HCT116 (cell line): ENCODE measurements at regions not wholly inside any gene's neighbourhood (a gene's known extent, or its start where the extent isn't known, plus 50 kb on each side); places are given as distances from the start of the nearest gene placed in this dataset.

Experiments used
- ATAC-seq: fragments of 200-7000 bp; cut with Tn5 transposase; 2 replicates; pipeline ENCODE4 v1.9.1; 2020; ENCODE audit warnings: mild to moderate bottlenecking, moderate library complexity
- BruUV-seq: library from RNA; stranded (reverse); fragments of 400-500 nt; replicated peaks from 2 replicates; lab custom pipeline; 2021; lab: Mats Ljungman, UMichigan
- CTCF ChIA-PET: fragments of 300-600 bp; sonication (Branson Sonifier 250); formaldehyde crosslinking; loops from one replicate; lab custom pipeline; 2021; ENCODE audit warnings: antibody characterized with exemption; lab: Charles Lee
- POLR2A ChIA-PET: fragments of 300-600, 350-600 bp; sonication (Branson Sonifier 250); formaldehyde crosslinking; loops from one replicate; lab custom pipeline; 2021; ENCODE audit warnings: antibody characterized with exemption; lab: Charles Lee
- RAD21 ChIA-PET, 2 experiments: fragments of 300-600 bp; sonication (Branson Sonifier 250); formaldehyde crosslinking; loops; one replicate each; lab custom pipeline; 2023; ENCODE audit warnings: low total read pairs in 2 of 2; ENCODE audit not compliant: uncharacterized antibody in 2 of 2, unreplicated experiment in 2 of 2, low non-redundant PET in 1 of 2; lab: Charles Lee
- DNase-seq: peaks from one replicate; pipeline ENCODE4 v3.0.0-alpha.2; 2010; ENCODE audit warnings: low read depth, low spot score
- H2AFZ ChIP-seq: fragments of 200-600 bp; shearing (Covaris generic), sonication (generic); 2 replicates; pipeline ENCODE4 v1.6.1; 2017; ENCODE audit warnings: low read depth, mixed run types, mixed read lengths, antibody characterized with exemption, low read length; ENCODE audit not compliant: poor library complexity, severe bottlenecking
- H3K27ac ChIP-seq: 2 replicates; pipeline ENCODE4 v1.5.1; 2012; ENCODE audit warnings: low read depth, low read length
- H3K27me3 ChIP-seq: fragments of 200-600 bp; sonication (generic); 2 replicates; pipeline ENCODE4 v1.6.1; 2016; ENCODE audit warnings: mixed run types, low read length, mixed read lengths; ENCODE audit not compliant: insufficient read depth
- H3K36me3 ChIP-seq, 2 experiments: fragments of 200-500 bp in 1 of 2; fragments of 200-600 bp in 1 of 2; sonication (Bioruptor generic) in 1 of 2; sonication (generic) in 1 of 2; 2 replicates each; pipeline versions ENCODE4 v1.5.1 to v1.6.1; 2014 to 2016; ENCODE audit warnings: low read length in 2 of 2, inconsistent platforms in 1 of 2, mixed read lengths in 1 of 2, mixed run types in 1 of 2; ENCODE audit not compliant: insufficient read depth in 2 of 2, control insufficient read depth in 1 of 2
- H3K4me1 ChIP-seq, 2 experiments: fragments of 200-600 bp in 1 of 2; sonication (generic) in 1 of 2; 2 replicates each; pipeline versions ENCODE4 v1.5.1 to v1.6.1; 2012 to 2017; ENCODE audit warnings: low read length in 2 of 2, inconsistent platforms in 1 of 2, mild to moderate bottlenecking in 1 of 2, mixed read lengths in 1 of 2, mixed run types in 1 of 2, moderate library complexity in 1 of 2; ENCODE audit not compliant: insufficient read depth in 2 of 2, control insufficient read depth in 1 of 2
- H3K4me2 ChIP-seq: fragments of 200-600 bp; sonication (generic); 2 replicates; pipeline ENCODE4 v1.6.1; 2017; ENCODE audit warnings: mixed run types, low read length, mixed read lengths
- H3K4me3 ChIP-seq, 2 experiments: fragments of 200-600 bp in 1 of 2; sonication (generic) in 1 of 2; replicated peaks in 1 of 2; 2 replicates each; pipeline ENCODE4 v1.5.1; 2011 to 2016; ENCODE audit warnings: low read length in 2 of 2, control low read depth in 1 of 2, low read depth in 1 of 2, mild to moderate bottlenecking in 1 of 2, mixed read lengths in 1 of 2, mixed run types in 1 of 2
- H3K79me2 ChIP-seq: fragments of 200-600 bp; sonication (generic); 2 replicates; pipeline ENCODE4 v1.6.1; 2017; ENCODE audit warnings: mild to moderate bottlenecking, mixed run types, low read length, moderate library complexity, mixed read lengths; ENCODE audit not compliant: insufficient read depth
- H3K9ac ChIP-seq: fragments of 200-600 bp; sonication (generic); 2 replicates; pipeline ENCODE4 v1.6.1; 2016; ENCODE audit warnings: low read length, mixed read lengths
- H3K9me2 ChIP-seq: fragments of 200-600 bp; sonication (generic), shearing (Covaris generic); 2 replicates; pipeline ENCODE4 v1.6.1; 2017; ENCODE audit warnings: mixed run types, mild to moderate bottlenecking, moderate library complexity; ENCODE audit not compliant: insufficient read depth
- H3K9me3 ChIP-seq, 2 experiments: fragments of 200-500 bp in 1 of 2; fragments of 200-600 bp in 1 of 2; sonication (Bioruptor generic) in 1 of 2; sonication (generic) in 1 of 2; 2 replicates each; pipeline ENCODE4 v1.6.1; 2014 to 2017; ENCODE audit warnings: low read length in 2 of 2, mixed read lengths in 2 of 2, inconsistent platforms in 1 of 2, low read depth in 1 of 2, mild to moderate bottlenecking in 1 of 2, mixed run types in 1 of 2, moderate library complexity in 1 of 2; ENCODE audit not compliant: control insufficient read depth in 1 of 2, insufficient read depth in 1 of 2
- H4K20me1 ChIP-seq: fragments of 200-600 bp; sonication (generic), shearing (Covaris generic); 2 replicates; pipeline ENCODE4 v1.6.1; 2017; ENCODE audit warnings: mixed run types, mild to moderate bottlenecking, moderate library complexity; ENCODE audit not compliant: insufficient read depth
- CEBPB ChIP-seq: IDR thresholded peaks from 2 replicates; pipeline ENCODE4 v1.6.1; 2012; ENCODE audit warnings: low read depth
- EZH2 ChIP-seq: fragments of 200-600 bp; sonication (generic); IDR thresholded peaks from 2 replicates; pipeline ENCODE4 v1.6.1; 2017; ENCODE audit warnings: antibody characterized with exemption, mixed run types
- EZH2phosphoT487 ChIP-seq: fragments of 200-600 bp; IDR thresholded peaks from 2 replicates; pipeline ENCODE4 v1.6.1; 2018; ENCODE audit warnings: antibody characterized with exemption, borderline replicate concordance
- FOSL1 ChIP-seq: IDR thresholded peaks from 2 replicates; pipeline ENCODE4 v1.6.1; 2012; ENCODE audit warnings: low read depth
- JUND ChIP-seq: IDR thresholded peaks from 2 replicates; pipeline ENCODE4 v1.6.1; 2012
- MAX ChIP-seq: IDR thresholded peaks from 2 replicates; pipeline ENCODE4 v1.6.1; 2012
- POLR2A ChIP-seq: IDR thresholded peaks from 2 replicates; pipeline ENCODE4 v1.7.0; 2011; ENCODE audit warnings: borderline replicate concordance; ENCODE audit not compliant: insufficient read depth, insufficient read length; ENCODE audit errors: extremely low read depth
- POLR2AphosphoS5 ChIP-seq: IDR thresholded peaks from 2 replicates; pipeline ENCODE4 v1.6.1; 2011; ENCODE audit warnings: mild to moderate bottlenecking, low read depth, low read length, moderate library complexity
- REST ChIP-seq: IDR thresholded peaks from 2 replicates; pipeline ENCODE4 v1.6.1; 2012; ENCODE audit warnings: low read depth
- SIN3A ChIP-seq: IDR thresholded peaks from 2 replicates; pipeline ENCODE4 v1.6.1; 2012; ENCODE audit warnings: low read depth
- SP1 ChIP-seq: IDR thresholded peaks from 2 replicates; pipeline ENCODE4 v1.6.1; 2012; ENCODE audit warnings: low read depth
- TCF7L2 ChIP-seq: IDR thresholded peaks from 2 replicates; pipeline ENCODE4 v1.7.0; 2011; ENCODE audit warnings: borderline replicate concordance, inconsistent platforms; ENCODE audit not compliant: insufficient read depth, insufficient read length; ENCODE audit errors: extremely low read depth
- YY1 ChIP-seq: IDR thresholded peaks from 2 replicates; pipeline ENCODE4 v1.6.1; 2011; ENCODE audit warnings: low read length, low read depth, moderate library complexity, mild to moderate bottlenecking; ENCODE audit not compliant: insufficient replicate concordance; ENCODE audit errors: extremely low read depth
- ZBTB33 ChIP-seq: IDR thresholded peaks from 2 replicates; pipeline ENCODE4 v1.6.1; 2011; ENCODE audit warnings: mild to moderate bottlenecking, low read length, moderate library complexity; ENCODE audit not compliant: insufficient replicate concordance; ENCODE audit errors: extremely low read depth
- intact Hi-C: fragments of 100-400 bp; cut with micrococcal nuclease; formaldehyde crosslinking; loops from 2 replicates; pipeline ENCODE4 v1.10.0; 2022

- ATAC-seq (no peak), DNase-seq (no peak)
- Histone ChIP-seq H3K9me2 (no peaks in the 10 kb centered on the region), H3K27ac (no peak overlapping the region), H3K4me2 (no peak overlapping the region), H2AFZ (no peak overlapping the region), H3K4me1 (no peaks in the 10 kb centered on the region), H3K36me3 (no peaks in the 10 kb centered on the region), H3K79me2 (no peaks in the 10 kb centered on the region), H3K4me3 (no peak overlapping the region), H3K9me3 (no peaks in the 10 kb centered on the region), H3K27me3 (no peaks in the 10 kb centered on the region), H4K20me1 (no peaks in the 10 kb centered on the region), H3K9ac (no peak overlapping the region)
- no TSS peak for BruUV-seq
- TF ChIP-seq CEBPB (no peak), SP1 (no peak), JUND (no peak), POLR2AphosphoS5 (no peak), REST (no peak), EZH2 (no peak), FOSL1 (no peak), EZH2phosphoT487 (no peak), POLR2A (no peak), ZBTB33 (no peak), YY1 (no peak), SIN3A (no peak), MAX (no peak), TCF7L2 (no peak)
- ChIA-PET POLR2A (no interaction called here), CTCF (no interaction called here), RAD21 (no interaction called here)
- intact Hi-C loops = no loop called here
Observed at GRCh38 chr3:6362406-6362805, 498.5 kb upstream of the GRM7 start.
